Fibroblast of pulmonary artery (primary cell): ENCODE measurements at regions not wholly inside any gene's neighbourhood (a gene's known extent, or its start where the extent isn't known, plus 50 kb on each side); places are given as distances from the start of the nearest gene placed in this dataset.

ENCODE experiments used
- DNase-seq: peaks from one replicate; pipeline ENCODE4 v3.0.0-alpha.2; 2010; ENCODE audit warnings: low read depth
- H3K4me3 ChIP-seq: replicated peaks from 2 replicates; pipeline ENCODE4 v1.5.1; 2011; ENCODE audit warnings: low read depth, mild to moderate bottlenecking, control low read depth, low read length, moderate library complexity
- CTCF ChIP-seq: IDR thresholded peaks from 2 replicates; pipeline ENCODE4 v1.5.1; 2011; ENCODE audit warnings: mild to moderate bottlenecking, control low read depth, low read length, inconsistent platforms; ENCODE audit errors: missing control alignments

GRCh38 chr13:64639206-64639605 lies 2590.9 kb downstream of the PCDH9 start:
- no peak overlapping the region for H3K4me3 ChIP-seq
- DNase-seq = no peak
- no peak for TF ChIP-seq CTCF

GRCh38 chr13:64633948-64634347 lies 2596.2 kb downstream of the PCDH9 start:
- H3K4me3 ChIP-seq = no peak overlapping the region
- TF ChIP-seq CTCF = no peak
- no peak for DNase-seq

- TF ChIP-seq CTCF = no peak
- no peak for DNase-seq
- H3K4me3 ChIP-seq = no peak overlapping the region
Observed at GRCh38 chr13:64627654-64628053, 2602.5 kb downstream of the PCDH9 start.

GRCh38 chr13:64626105-64626504 lies 2604.0 kb downstream of the PCDH9 start:
- no peak overlapping the region for H3K4me3 ChIP-seq
- DNase-seq = no peak
- TF ChIP-seq CTCF = no peak

GRCh38 chr13:64617231-64617630 lies 2612.9 kb downstream of the PCDH9 start:
- DNase-seq = no peak
- no peak overlapping the region for H3K4me3 ChIP-seq
- no peak for TF ChIP-seq CTCF

GRCh38 chr13:64591971-64592370 lies 2638.2 kb downstream of the PCDH9 start:
- peak; percentile 39 for DNase-seq
- no peak overlapping the region for H3K4me3 ChIP-seq
- no peak for TF ChIP-seq CTCF

- H3K4me3 ChIP-seq = no peak overlapping the region
- no peak for TF ChIP-seq CTCF
- no peak for DNase-seq
Observed at GRCh38 chr13:64579331-64579730, 2650.8 kb downstream of the PCDH9 start.
